HG03354 (cell line): ENCODE measurements at regions not wholly inside any gene's neighbourhood (a gene's known extent, or its start where the extent isn't known, plus 50 kb on each side); places are given as distances from the start of the nearest gene placed in this dataset.
A peak's percentile ranks its signal among the peaks of the same experiment; 100 is the strongest.

Source experiments
- ATAC-seq: cut with Tn5 transposase; IDR thresholded peaks from one replicate; pipeline ENCODE4 v1.9.1; 2021; ENCODE audit warnings: mild to moderate bottlenecking; ENCODE audit not compliant: unreplicated experiment, poor library complexity, severe bottlenecking

DNA sequence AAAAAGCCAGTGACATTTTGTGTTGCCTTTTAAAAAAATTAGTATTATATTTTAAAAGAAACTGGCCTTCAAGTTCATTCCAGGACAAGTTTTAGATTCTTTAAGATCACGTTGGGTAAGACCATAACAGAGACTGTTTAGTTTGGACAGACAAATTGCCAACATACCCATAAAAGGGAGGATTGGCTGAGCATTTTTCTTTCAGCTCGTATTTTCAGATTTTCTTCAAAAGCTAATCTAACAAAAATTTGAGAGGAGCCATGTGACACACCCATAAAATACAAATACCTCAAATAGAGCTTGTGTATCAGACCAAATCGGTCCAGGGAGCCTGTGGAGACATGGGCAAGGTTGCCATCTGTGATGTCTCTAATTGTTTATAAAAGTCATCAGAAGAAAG, 74.6 kb upstream of the C1QTNF7 start:
- ATAC-seq = no peak

DNA sequence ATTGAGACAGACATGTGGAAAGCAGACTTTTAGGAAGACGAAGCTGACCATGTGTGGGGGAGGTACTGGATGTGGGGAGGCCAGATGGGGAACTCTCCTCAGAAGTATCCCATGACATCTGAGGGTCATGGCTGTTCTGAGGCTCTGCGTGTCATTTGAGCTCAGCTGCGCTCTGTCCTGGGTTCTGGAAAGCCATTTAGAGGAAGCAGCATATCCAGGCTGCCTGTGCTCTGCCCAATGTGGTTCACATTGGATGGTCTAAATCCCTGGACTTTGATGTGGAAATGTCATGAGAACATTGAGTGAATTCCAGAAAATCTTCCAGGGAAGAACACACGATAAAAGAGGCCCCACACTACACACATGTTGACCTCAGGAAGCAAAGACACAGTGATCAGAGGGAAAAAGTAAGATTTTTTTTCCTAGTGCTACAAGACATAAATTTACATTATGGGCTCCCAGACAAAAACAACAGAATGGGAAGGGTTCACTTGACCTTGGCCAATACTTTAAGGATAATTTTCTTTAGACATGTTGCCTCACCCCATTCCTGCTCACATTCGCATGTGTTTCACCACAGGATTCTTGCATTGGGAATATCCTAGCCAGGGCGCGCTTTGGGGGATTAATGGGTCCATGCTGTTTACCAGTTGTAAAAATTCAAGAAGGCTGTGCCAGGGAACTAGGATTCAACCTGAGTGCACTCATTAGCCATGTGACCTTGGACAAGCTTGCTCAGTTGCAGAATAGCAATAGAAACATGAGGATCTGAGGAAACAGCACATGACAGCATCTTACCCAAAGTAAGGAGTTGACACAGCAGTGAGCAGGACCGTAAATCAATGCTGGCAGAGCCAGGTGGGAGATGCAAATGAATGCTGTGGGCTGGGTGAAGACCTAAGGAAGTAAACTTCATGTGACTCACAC, 73.2 kb upstream of the C1QTNF7 start:
- no peak for ATAC-seq

DNA sequence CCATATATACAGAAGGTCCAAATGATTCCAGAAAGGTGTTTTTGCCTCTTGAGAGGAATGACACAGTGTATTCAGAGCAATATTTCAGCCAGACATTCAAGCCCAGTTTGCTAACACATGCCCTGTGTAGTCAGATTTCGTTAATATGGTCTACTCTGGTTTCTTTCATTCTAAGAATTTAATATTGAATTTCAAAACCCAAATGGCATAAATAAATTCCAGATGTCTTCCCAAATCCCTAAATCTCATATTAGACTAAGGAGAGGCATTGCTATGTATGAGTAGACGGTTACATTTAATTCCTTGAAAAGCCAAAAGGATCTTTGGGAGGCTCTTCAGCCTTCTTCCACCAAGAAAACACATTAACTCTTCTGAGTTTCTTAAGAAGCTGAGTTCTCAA, 66.3 kb upstream of the C1QTNF7 start:
- ATAC-seq = no peak

DNA sequence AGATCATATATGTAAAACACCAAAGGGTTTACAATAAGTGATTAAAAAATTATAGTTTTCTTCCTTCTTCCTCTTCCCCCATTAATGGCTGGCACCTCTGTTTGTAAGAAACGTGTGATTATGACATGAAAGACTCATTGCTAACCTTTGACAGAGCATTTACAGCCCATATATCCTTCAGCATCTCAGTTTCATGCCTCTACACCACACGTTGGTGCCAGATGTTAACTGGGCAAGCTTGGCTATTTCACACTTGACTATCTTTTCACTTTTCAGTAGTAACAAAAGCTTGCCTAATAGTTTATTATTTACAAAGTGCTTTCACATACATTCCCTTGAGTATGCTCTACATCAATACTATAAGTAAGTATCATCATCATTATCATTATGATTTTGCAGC, 65.3 kb upstream of the C1QTNF7 start:
- no peak for ATAC-seq

DNA sequence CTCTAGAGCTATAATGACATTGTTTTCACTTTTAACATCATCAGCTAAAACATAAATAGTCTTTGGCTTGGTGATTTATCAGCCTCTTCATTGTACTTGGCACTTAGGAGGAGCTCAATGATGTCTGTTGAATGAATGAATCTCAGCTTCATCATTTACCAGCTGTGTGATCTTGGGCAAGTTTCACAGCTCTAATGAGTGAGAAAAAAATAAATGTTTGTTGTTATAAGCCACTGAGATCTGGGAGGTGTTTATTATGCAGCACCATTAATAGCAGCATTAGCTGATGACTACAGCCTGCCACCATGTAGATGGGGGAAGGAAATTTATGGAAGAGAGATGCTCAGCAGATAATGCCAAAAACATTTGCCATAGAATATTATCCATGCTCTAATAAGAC, 63.6 kb upstream of the C1QTNF7 start:
- ATAC-seq = no peak

DNA sequence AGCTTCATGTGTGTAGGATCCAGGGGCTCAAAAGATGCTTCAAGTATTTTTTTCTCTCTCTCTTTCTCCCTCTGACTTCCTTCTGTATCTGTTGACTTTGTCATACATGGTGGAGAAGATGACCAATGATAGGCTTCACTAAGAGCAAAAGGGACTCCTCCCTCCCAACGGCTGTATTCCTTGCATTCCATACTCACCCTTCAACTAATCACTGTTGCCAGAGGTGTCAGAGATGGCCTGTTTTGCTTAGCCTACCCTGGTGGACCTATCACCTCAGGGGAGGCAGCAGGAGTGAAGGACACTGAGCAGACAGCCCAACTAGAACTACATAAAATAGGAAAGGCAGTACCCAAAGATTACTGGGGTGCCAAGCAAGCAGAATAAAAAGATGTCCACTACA, 62.2 kb upstream of the C1QTNF7 start:
- no peak for ATAC-seq

DNA sequence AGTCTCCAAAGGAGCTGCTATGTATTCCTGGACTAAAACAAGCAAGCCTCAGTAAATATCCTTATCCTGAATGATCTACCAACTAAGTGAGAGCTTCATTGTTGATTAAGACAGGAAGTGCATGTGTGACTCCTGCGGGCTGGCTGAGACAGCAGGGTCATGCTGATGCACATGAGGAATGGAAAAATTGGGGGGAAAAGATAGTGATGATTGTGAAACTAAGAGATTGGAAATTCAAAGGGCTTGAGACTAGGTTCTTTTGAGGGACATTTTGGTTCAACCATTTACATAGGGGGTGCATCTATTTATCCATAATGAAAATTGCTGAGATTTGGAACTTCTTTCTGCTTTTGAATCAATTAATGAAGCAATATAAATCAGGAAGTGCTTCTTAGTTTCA, 61.1 kb upstream of the C1QTNF7 start:
- no peak for ATAC-seq

DNA sequence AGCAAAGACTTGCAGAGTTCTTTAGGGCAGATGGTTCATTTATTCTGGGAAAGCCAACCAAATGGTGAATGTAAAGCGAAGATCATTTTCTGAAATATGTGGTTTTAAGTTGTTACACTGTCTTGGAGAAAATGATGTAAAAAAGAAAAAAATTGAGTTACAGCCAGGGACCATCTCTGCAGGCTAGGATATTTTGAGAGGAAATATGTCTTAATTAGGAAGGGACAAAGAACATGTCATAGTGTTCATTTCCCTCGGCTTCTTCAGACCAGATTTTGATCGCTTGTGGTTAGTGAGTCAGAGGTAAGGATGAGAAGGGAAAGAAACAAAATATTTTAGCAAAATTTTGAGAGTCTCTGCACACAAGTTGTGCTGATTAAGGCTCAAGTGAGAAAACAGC, 59.0 kb upstream of the C1QTNF7 start:
- no peak for ATAC-seq

DNA sequence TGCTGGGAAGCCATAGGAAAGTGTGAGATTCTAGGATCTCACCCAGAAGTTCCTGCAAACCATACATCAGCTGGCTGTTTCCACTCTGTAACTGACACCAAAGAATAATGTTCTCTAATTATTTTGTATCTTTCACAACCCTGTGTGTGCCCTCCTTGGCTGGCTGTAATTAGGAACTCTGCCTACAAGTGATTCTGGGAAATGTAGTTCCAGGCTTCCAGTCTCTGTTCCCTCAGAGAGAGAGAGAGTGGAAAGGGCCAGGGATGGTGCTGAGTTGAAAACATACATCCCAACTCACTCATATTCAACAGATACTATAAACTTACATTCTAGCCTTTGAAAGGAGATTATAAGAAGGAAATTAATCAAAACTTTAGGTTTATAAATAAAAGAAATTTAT, 57.5 kb upstream of the C1QTNF7 start:
- ATAC-seq = no peak

DNA sequence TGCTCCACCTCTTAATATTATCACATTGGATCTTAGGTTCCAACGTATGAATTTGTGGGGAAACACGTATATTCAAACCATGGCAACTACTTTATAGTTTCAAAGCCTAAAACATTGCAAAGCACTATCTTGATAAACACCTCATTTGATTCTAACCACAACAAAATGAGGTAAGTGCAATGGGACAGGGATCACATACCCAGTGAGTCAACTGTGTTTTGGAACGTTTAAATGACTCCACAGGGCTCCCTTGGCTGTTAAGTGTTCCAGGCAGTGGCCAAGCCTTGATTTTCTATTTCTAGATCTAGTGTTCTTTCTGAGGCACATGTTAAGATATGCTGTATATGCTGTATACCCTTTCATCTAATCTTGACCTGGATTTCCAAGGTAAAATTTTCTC, 54.5 kb upstream of the C1QTNF7 start:
- ATAC-seq = no peak

DNA sequence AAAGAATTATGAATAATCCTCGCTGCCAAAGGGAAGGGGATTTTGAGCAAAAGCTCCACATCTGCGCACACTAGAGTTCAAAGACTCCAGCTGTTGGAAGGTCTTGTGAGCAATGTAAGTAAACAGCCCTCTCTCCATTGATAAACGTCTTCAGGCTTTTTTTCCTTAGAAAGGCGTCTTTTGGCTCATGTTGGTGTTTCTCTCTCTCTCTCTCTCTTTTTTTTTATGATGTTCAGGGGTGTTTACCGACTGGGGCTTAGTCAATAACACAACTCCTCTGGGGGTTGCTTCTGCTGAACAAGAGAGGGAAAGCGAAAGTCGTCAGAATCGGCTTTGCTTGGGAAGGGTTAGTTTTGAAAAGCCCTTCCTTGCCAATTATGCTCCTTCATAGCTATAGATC, 53.2 kb upstream of the C1QTNF7 start:
- ATAC-seq = no peak

DNA sequence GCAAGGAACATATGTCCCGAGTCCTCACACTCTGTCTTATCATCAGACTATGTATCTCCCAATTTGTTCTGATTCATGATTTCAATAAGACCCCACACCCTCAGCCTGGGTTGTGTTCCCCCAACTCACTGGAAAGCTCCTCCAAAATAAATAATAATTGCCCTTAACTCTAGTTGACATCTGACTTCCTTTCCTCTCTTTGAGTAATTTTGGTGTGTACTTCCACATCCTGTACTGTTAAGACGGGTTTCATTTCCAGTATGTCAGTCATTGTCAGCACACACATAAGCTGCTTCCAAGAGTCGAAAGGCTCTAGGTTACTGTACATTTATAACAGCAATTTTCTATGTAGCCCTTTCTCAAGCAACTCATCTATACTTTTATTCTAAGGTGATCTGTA, 52.2 kb upstream of the C1QTNF7 start:
- ATAC-seq = peak; percentile 67

DNA sequence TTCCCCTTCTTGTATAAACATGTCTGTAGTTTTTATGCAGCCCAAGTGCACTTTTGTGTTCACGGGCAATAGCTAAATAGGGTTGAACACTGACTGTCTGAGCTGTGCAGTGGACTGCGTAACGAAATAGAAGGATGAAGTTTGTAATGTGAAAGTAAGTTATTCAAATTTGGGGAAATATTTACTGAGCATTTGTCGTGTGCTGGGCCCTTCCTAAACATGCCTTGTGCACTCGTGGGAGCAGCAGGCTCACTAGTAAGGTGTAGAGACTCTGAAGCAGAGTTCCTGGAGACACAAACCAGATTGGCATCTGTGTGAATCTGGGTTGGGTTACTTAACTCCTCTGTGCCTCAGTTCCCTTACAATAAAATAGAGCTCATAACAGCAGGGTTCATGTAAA, 51.7 kb upstream of the C1QTNF7 start:
- ATAC-seq = peak; percentile 50

DNA sequence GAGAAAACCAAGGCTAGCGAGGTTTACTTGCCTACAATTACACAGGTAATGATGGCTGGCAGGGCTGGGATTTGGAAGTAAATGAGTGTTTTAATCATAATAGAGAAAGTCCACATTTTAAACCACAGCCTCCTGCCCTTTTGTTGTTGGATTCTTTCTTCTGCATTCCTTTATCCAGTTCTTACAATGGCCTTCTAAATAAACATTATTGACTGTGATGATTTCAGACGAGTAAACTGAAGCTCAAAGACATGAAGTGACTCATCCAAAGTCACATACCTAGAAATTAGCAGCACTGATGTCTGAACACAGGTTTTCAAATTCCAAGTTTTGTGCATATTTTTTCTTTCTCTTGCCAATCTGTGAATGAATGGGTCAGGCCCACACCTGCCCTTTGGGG, 51.2 kb upstream of the C1QTNF7 start:
- ATAC-seq = no peak
